HCT116 (cell line): ENCODE measurements at regions not wholly inside any gene's neighbourhood (a gene's known extent, or its start where the extent isn't known, plus 50 kb on each side); places are given as distances from the start of the nearest gene placed in this dataset.

Experiments
- ATAC-seq: fragments of 200-7000 bp; cut with Tn5 transposase; 2 replicates; pipeline ENCODE4 v1.9.1; 2020; ENCODE audit warnings: mild to moderate bottlenecking, moderate library complexity
- BruUV-seq: library from RNA; stranded (reverse); fragments of 400-500 nt; replicated peaks from 2 replicates; lab custom pipeline; 2021; lab: Mats Ljungman, UMichigan
- CTCF ChIA-PET: fragments of 300-600 bp; sonication (Branson Sonifier 250); formaldehyde crosslinking; loops from one replicate; lab custom pipeline; 2021; ENCODE audit warnings: antibody characterized with exemption; lab: Charles Lee
- POLR2A ChIA-PET: fragments of 300-600, 350-600 bp; sonication (Branson Sonifier 250); formaldehyde crosslinking; loops from one replicate; lab custom pipeline; 2021; ENCODE audit warnings: antibody characterized with exemption; lab: Charles Lee
- RAD21 ChIA-PET, 2 experiments: fragments of 300-600 bp; sonication (Branson Sonifier 250); formaldehyde crosslinking; loops; one replicate each; lab custom pipeline; 2023; ENCODE audit warnings: low total read pairs in 2 of 2; ENCODE audit not compliant: uncharacterized antibody in 2 of 2, unreplicated experiment in 2 of 2, low non-redundant PET in 1 of 2; lab: Charles Lee
- DNase-seq: peaks from one replicate; pipeline ENCODE4 v3.0.0-alpha.2; 2010; ENCODE audit warnings: low read depth, low spot score
- H2AFZ ChIP-seq: fragments of 200-600 bp; shearing (Covaris generic), sonication (generic); 2 replicates; pipeline ENCODE4 v1.6.1; 2017; ENCODE audit warnings: low read depth, mixed run types, mixed read lengths, antibody characterized with exemption, low read length; ENCODE audit not compliant: poor library complexity, severe bottlenecking
- H3K27ac ChIP-seq: 2 replicates; pipeline ENCODE4 v1.5.1; 2012; ENCODE audit warnings: low read depth, low read length
- H3K27me3 ChIP-seq: fragments of 200-600 bp; sonication (generic); 2 replicates; pipeline ENCODE4 v1.6.1; 2016; ENCODE audit warnings: mixed run types, low read length, mixed read lengths; ENCODE audit not compliant: insufficient read depth
- H3K36me3 ChIP-seq, 2 experiments: fragments of 200-500 bp in 1 of 2; fragments of 200-600 bp in 1 of 2; sonication (Bioruptor generic) in 1 of 2; sonication (generic) in 1 of 2; 2 replicates each; pipeline versions ENCODE4 v1.5.1 to v1.6.1; 2014 to 2016; ENCODE audit warnings: low read length in 2 of 2, inconsistent platforms in 1 of 2, mixed read lengths in 1 of 2, mixed run types in 1 of 2; ENCODE audit not compliant: insufficient read depth in 2 of 2, control insufficient read depth in 1 of 2
- H3K4me1 ChIP-seq, 2 experiments: fragments of 200-600 bp in 1 of 2; sonication (generic) in 1 of 2; 2 replicates each; pipeline versions ENCODE4 v1.5.1 to v1.6.1; 2012 to 2017; ENCODE audit warnings: low read length in 2 of 2, inconsistent platforms in 1 of 2, mild to moderate bottlenecking in 1 of 2, mixed read lengths in 1 of 2, mixed run types in 1 of 2, moderate library complexity in 1 of 2; ENCODE audit not compliant: insufficient read depth in 2 of 2, control insufficient read depth in 1 of 2
- H3K4me2 ChIP-seq: fragments of 200-600 bp; sonication (generic); 2 replicates; pipeline ENCODE4 v1.6.1; 2017; ENCODE audit warnings: mixed run types, low read length, mixed read lengths
- H3K4me3 ChIP-seq, 2 experiments: fragments of 200-600 bp in 1 of 2; sonication (generic) in 1 of 2; replicated peaks in 1 of 2; 2 replicates each; pipeline ENCODE4 v1.5.1; 2011 to 2016; ENCODE audit warnings: low read length in 2 of 2, control low read depth in 1 of 2, low read depth in 1 of 2, mild to moderate bottlenecking in 1 of 2, mixed read lengths in 1 of 2, mixed run types in 1 of 2
- H3K79me2 ChIP-seq: fragments of 200-600 bp; sonication (generic); 2 replicates; pipeline ENCODE4 v1.6.1; 2017; ENCODE audit warnings: mild to moderate bottlenecking, mixed run types, low read length, moderate library complexity, mixed read lengths; ENCODE audit not compliant: insufficient read depth
- H3K9ac ChIP-seq: fragments of 200-600 bp; sonication (generic); 2 replicates; pipeline ENCODE4 v1.6.1; 2016; ENCODE audit warnings: low read length, mixed read lengths
- H3K9me2 ChIP-seq: fragments of 200-600 bp; sonication (generic), shearing (Covaris generic); 2 replicates; pipeline ENCODE4 v1.6.1; 2017; ENCODE audit warnings: mixed run types, mild to moderate bottlenecking, moderate library complexity; ENCODE audit not compliant: insufficient read depth
- H3K9me3 ChIP-seq, 2 experiments: fragments of 200-500 bp in 1 of 2; fragments of 200-600 bp in 1 of 2; sonication (Bioruptor generic) in 1 of 2; sonication (generic) in 1 of 2; 2 replicates each; pipeline ENCODE4 v1.6.1; 2014 to 2017; ENCODE audit warnings: low read length in 2 of 2, mixed read lengths in 2 of 2, inconsistent platforms in 1 of 2, low read depth in 1 of 2, mild to moderate bottlenecking in 1 of 2, mixed run types in 1 of 2, moderate library complexity in 1 of 2; ENCODE audit not compliant: control insufficient read depth in 1 of 2, insufficient read depth in 1 of 2
- H4K20me1 ChIP-seq: fragments of 200-600 bp; sonication (generic), shearing (Covaris generic); 2 replicates; pipeline ENCODE4 v1.6.1; 2017; ENCODE audit warnings: mixed run types, mild to moderate bottlenecking, moderate library complexity; ENCODE audit not compliant: insufficient read depth
- ATF3 ChIP-seq: IDR thresholded peaks from 2 replicates; pipeline ENCODE4 v1.6.1; 2012
- CBX3 ChIP-seq: IDR thresholded peaks from 2 replicates; pipeline ENCODE4 v1.6.1; 2012; ENCODE audit warnings: low read depth
- CTCF ChIP-seq, 3 experiments: fragments of 200-600 bp in 1 of 3; sonication (generic) in 1 of 3; IDR thresholded peaks in 2 of 3; conservative IDR thresholded peaks in 1 of 3; 2 replicates each; pipeline ENCODE4 v1.5.1; 2012 to 2017; ENCODE audit warnings: low read depth in 2 of 3, low read length in 2 of 3, antibody characterized with exemption in 1 of 3, borderline replicate concordance in 1 of 3, control low read depth in 1 of 3, mild to moderate bottlenecking in 1 of 3, mixed read lengths in 1 of 3, mixed run types in 1 of 3, moderate library complexity in 1 of 3; ENCODE audit not compliant: insufficient read depth in 1 of 3
- EGR1 ChIP-seq: IDR thresholded peaks from 2 replicates; pipeline ENCODE4 v1.6.1; 2012; ENCODE audit warnings: low read depth
- EZH2 ChIP-seq: fragments of 200-600 bp; sonication (generic); IDR thresholded peaks from 2 replicates; pipeline ENCODE4 v1.6.1; 2017; ENCODE audit warnings: antibody characterized with exemption, mixed run types
- RAD21 ChIP-seq: IDR thresholded peaks from 2 replicates; pipeline ENCODE4 v1.6.1; 2012; ENCODE audit warnings: low read depth, mild to moderate bottlenecking
- SIN3A ChIP-seq: IDR thresholded peaks from 2 replicates; pipeline ENCODE4 v1.6.1; 2012; ENCODE audit warnings: low read depth
- SP1 ChIP-seq: IDR thresholded peaks from 2 replicates; pipeline ENCODE4 v1.6.1; 2012; ENCODE audit warnings: low read depth
- SRF ChIP-seq: IDR thresholded peaks from 2 replicates; pipeline ENCODE4 v1.6.1; 2012; ENCODE audit warnings: low read depth
- TCF7L2 ChIP-seq: IDR thresholded peaks from 2 replicates; pipeline ENCODE4 v1.7.0; 2011; ENCODE audit warnings: borderline replicate concordance, inconsistent platforms; ENCODE audit not compliant: insufficient read depth, insufficient read length; ENCODE audit errors: extremely low read depth
- YY1 ChIP-seq: IDR thresholded peaks from 2 replicates; pipeline ENCODE4 v1.6.1; 2011; ENCODE audit warnings: low read length, low read depth, moderate library complexity, mild to moderate bottlenecking; ENCODE audit not compliant: insufficient replicate concordance; ENCODE audit errors: extremely low read depth
- ZFX ChIP-seq: fragments of 450-650 bp; IDR thresholded peaks from 2 replicates; pipeline ENCODE4 v1.6.1; 2017
- ZNF274 ChIP-seq: fragments of 200-500 bp; sonication (Bioruptor generic); IDR thresholded peaks from 2 replicates; pipeline ENCODE4 v1.6.1; 2014; ENCODE audit warnings: mild to moderate bottlenecking, low read depth, low read length, inconsistent platforms
- intact Hi-C: fragments of 100-400 bp; cut with micrococcal nuclease; formaldehyde crosslinking; loops from 2 replicates; pipeline ENCODE4 v1.10.0; 2022
- TF ChIP-seq, protein P1 (sequence below): IDR thresholded peaks from 2 replicates; pipeline ENCODE4 v1.6.1; 2011; ENCODE audit warnings: mild to moderate bottlenecking, low read length, moderate library complexity; ENCODE audit not compliant: insufficient replicate concordance; ENCODE audit errors: extremely low read depth
- TF ChIP-seq, protein P2 (sequence below): IDR thresholded peaks from 2 replicates; pipeline ENCODE4 v1.6.1; 2012

GRCh38 chr11:92504004-92504403, 279.4 kb downstream of the FAT3 start:
- Histone ChIP-seq H3K4me2 (no peak overlapping the region), H3K4me3 (no peak overlapping the region), H3K79me2 (no peaks in the 10 kb centered on the region), H3K9ac (no peak overlapping the region), H3K27me3 (no peaks in the 10 kb centered on the region), H2AFZ (no peak overlapping the region), H3K36me3 (no peaks in the 10 kb centered on the region), H3K4me1 (no peaks in the 10 kb centered on the region), H3K9me2 (no peaks in the 10 kb centered on the region), H4K20me1 (no peaks in the 10 kb centered on the region), H3K27ac (no peak overlapping the region), H3K9me3 (peaks cover 0 to 9% of the 10 kb centered on the region in 2 experiments; a peak in 1 of 4 replicates)
- intact Hi-C loops = no loop called here
- no peak for TF ChIP-seq CTCF (IDR thresholded peaks at IDR 0.05 in 2 of 3, conservative IDR thresholded peaks at IDR 0.05 in 1 of 3; ENCODE audit: borderline replicate concordance in 1 of 3, insufficient read depth in 1 of 3, low read depth in 2 of 3, low read length in 2 of 3)
- TF ChIP-seq RAD21 = no peak
- no peak for TF ChIP-seq ATF3
- no peak for TF ChIP-seq CBX3
- no peak for TF ChIP-seq SRF
- no peak for TF ChIP-seq TCF7L2
- TF ChIP-seq EZH2 = no peak
- TF ChIP-seq, protein P1, sequence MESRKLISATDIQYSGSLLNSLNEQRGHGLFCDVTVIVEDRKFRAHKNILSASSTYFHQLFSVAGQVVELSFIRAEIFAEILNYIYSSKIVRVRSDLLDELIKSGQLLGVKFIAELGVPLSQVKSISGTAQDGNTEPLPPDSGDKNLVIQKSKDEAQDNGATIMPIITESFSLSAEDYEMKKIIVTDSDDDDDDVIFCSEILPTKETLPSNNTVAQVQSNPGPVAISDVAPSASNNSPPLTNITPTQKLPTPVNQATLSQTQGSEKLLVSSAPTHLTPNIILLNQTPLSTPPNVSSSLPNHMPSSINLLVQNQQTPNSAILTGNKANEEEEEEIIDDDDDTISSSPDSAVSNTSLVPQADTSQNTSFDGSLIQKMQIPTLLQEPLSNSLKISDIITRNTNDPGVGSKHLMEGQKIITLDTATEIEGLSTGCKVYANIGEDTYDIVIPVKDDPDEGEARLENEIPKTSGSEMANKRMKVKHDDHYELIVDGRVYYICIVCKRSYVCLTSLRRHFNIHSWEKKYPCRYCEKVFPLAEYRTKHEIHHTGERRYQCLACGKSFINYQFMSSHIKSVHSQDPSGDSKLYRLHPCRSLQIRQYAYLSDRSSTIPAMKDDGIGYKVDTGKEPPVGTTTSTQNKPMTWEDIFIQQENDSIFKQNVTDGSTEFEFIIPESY = no peak
- no peak for TF ChIP-seq YY1
- no peak for TF ChIP-seq EGR1
- TF ChIP-seq ZFX = no peak
- TF ChIP-seq ZNF274 = no peak
- TF ChIP-seq, protein P2, sequence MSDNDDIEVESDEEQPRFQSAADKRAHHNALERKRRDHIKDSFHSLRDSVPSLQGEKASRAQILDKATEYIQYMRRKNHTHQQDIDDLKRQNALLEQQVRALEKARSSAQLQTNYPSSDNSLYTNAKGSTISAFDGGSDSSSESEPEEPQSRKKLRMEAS = no peak
- no peak for TF ChIP-seq SP1
- TF ChIP-seq SIN3A = no peak
- ATAC-seq (no peak), DNase-seq (no peak)
- RAD21 ChIA-PET = no interaction called here
- BruUV-seq = no TSS peak
- POLR2A ChIA-PET = no interaction called here
- CTCF ChIA-PET = no interaction called here
